ENCODE measurements at regions not wholly inside any gene's neighbourhood (a gene's known extent, or its start where the extent isn't known, plus 50 kb on each side); places are given as distances from the start of the nearest gene placed in this dataset.

GRCh38 chr10:128865436-128866195 is 601.4 kb upstream of the MGMT start:
- no peak for DNase-seq (ENCODE audit: low read depth in 1 of 2, low spot score in 1 of 2)

GRCh38 chr10:128866551-128866950 is 600.5 kb upstream of the MGMT start:
- DNase-seq (ENCODE audit: low read depth in 1 of 2, low spot score in 1 of 2) = no peak

- no peak for DNase-seq (ENCODE audit: low read depth in 1 of 2, low spot score in 1 of 2)
Observed at GRCh38 chr10:128867210-128867609, 599.8 kb upstream of the MGMT start.

- DNase-seq (ENCODE audit: low read depth in 1 of 2, low spot score in 1 of 2) = no peak
Observed at GRCh38 chr10:128867819-128868218, 599.2 kb upstream of the MGMT start.

GRCh38 chr10:128868481-128868880 is 598.6 kb upstream of the MGMT start:
- DNase-seq (ENCODE audit: low read depth in 1 of 2, low spot score in 1 of 2) = no peak

- DNase-seq (ENCODE audit: low read depth in 1 of 2, low spot score in 1 of 2) = no peak
Observed at GRCh38 chr10:128869101-128869749, 597.8 kb upstream of the MGMT start.

GRCh38 chr10:128870830-128871597 is 596.0 kb upstream of the MGMT start:
- no peak for DNase-seq (ENCODE audit: low read depth in 1 of 2, low spot score in 1 of 2)

- no peak for DNase-seq (ENCODE audit: low read depth in 1 of 2, low spot score in 1 of 2)
Observed at GRCh38 chr10:128871671-128872231, 595.3 kb upstream of the MGMT start.

GRCh38 chr10:128873411-128874054 is 593.5 kb upstream of the MGMT start:
- DNase-seq (ENCODE audit: low read depth in 1 of 2, low spot score in 1 of 2) = no peak

GRCh38 chr10:128874331-128874730 is 592.7 kb upstream of the MGMT start:
- no peak for DNase-seq (ENCODE audit: low read depth in 1 of 2, low spot score in 1 of 2)

- DNase-seq (ENCODE audit: low read depth in 1 of 2, low spot score in 1 of 2) = no peak
Observed at GRCh38 chr10:128875030-128875744, 591.9 kb upstream of the MGMT start.

- no peak for DNase-seq (ENCODE audit: low read depth in 1 of 2, low spot score in 1 of 2)
Observed at GRCh38 chr10:128875956-128876736, 590.9 kb upstream of the MGMT start.

- no peak for DNase-seq (ENCODE audit: low read depth in 1 of 2, low spot score in 1 of 2)
Observed at GRCh38 chr10:128877141-128877540, 589.9 kb upstream of the MGMT start.

- DNase-seq (ENCODE audit: low read depth in 1 of 2, low spot score in 1 of 2) = no peak
Observed at GRCh38 chr10:128877936-128878335, 589.1 kb upstream of the MGMT start.

GRCh38 chr10:128879030-128879429 is 588.0 kb upstream of the MGMT start:
- DNase-seq (ENCODE audit: low read depth in 1 of 2, low spot score in 1 of 2) = no peak

- no peak for DNase-seq (ENCODE audit: low read depth in 1 of 2, low spot score in 1 of 2)
Observed at GRCh38 chr10:128879441-128880140, 587.5 kb upstream of the MGMT start.

- DNase-seq (ENCODE audit: low read depth in 1 of 2, low spot score in 1 of 2) = no peak
Observed at GRCh38 chr10:128880159-128880725, 586.8 kb upstream of the MGMT start.

GRCh38 chr10:128881086-128881485 is 586.0 kb upstream of the MGMT start:
- no peak for DNase-seq (ENCODE audit: low read depth in 1 of 2, low spot score in 1 of 2)
